ENCODE measurements at regions not wholly inside any gene's neighbourhood (a gene's known extent, or its start where the extent isn't known, plus 50 kb on each side); places are given as distances from the start of the nearest gene placed in this dataset.

- TF ChIP-seq POLR2A (IDR thresholded peaks at IDR 0.05), result no peak
- TF ChIP-seq CTCF (IDR thresholded peaks at IDR 0.05), result no peak
Observed at GRCh38 chr15:101120987-101121386, 130.9 kb downstream of the CHSY1 start.
